SU-DHL-6 (cell line): ENCODE measurements at regions not wholly inside any gene's neighbourhood (a gene's known extent, or its start where the extent isn't known, plus 50 kb on each side); places are given as distances from the start of the nearest gene placed in this dataset.

Experiments used
- H2AFZ ChIP-seq: fragments of 200-600 bp; sonication (generic); 2 replicates; pipeline ENCODE4 v1.6.1; 2014; ENCODE audit warnings: low read depth, mild to moderate bottlenecking, moderate library complexity, mixed read lengths, antibody characterized with exemption, low read length; ENCODE audit not compliant: severe bottlenecking
- H3F3A ChIP-seq: fragments of 200-600 bp; shearing (Covaris generic); 2 replicates; pipeline ENCODE4 v1.6.0; 2016; ENCODE audit warnings: antibody characterized with exemption, mild to moderate bottlenecking; ENCODE audit not compliant: insufficient read depth
- H3K27ac ChIP-seq: fragments of 200-600 bp; sonication (generic); 2 replicates; pipeline ENCODE4 v1.5.1; 2016; ENCODE audit warnings: low read depth, mild to moderate bottlenecking, low read length, moderate library complexity, mixed read lengths
- H3K27me3 ChIP-seq: fragments of 200-600 bp; sonication (generic), shearing (Covaris generic); 2 replicates; pipeline ENCODE4 v1.6.0; 2014; ENCODE audit warnings: mild to moderate bottlenecking, low read length
- H3K36me3 ChIP-seq: fragments of 200-600 bp; sonication (generic); 2 replicates; pipeline ENCODE4 v1.6.1; 2014; ENCODE audit warnings: mild to moderate bottlenecking, low read length, mixed read lengths
- H3K4me2 ChIP-seq: fragments of 300-600, 200-600 bp; shearing (Covaris generic), sonication (generic); 2 replicates; pipeline ENCODE4 v1.6.0; 2014; ENCODE audit warnings: low read length, low read depth, mild to moderate bottlenecking; ENCODE audit not compliant: poor library complexity, severe bottlenecking
- H3K4me3 ChIP-seq: fragments of 200-600 bp; sonication (generic); 2 replicates; pipeline ENCODE4 v1.5.1; 2014; ENCODE audit warnings: antibody characterized with exemption, low read length, mild to moderate bottlenecking, mixed read lengths; ENCODE audit not compliant: insufficient read depth, poor library complexity, severe bottlenecking
- H3K79me2 ChIP-seq: fragments of 200-600 bp; sonication (generic); 2 replicates; pipeline ENCODE4 v1.6.1; 2014; ENCODE audit warnings: mild to moderate bottlenecking, low read length, moderate library complexity; ENCODE audit not compliant: insufficient read depth
- H3K9ac ChIP-seq: fragments of 200-600 bp; sonication (generic); 2 replicates; pipeline ENCODE4 v1.7.0; 2014; ENCODE audit warnings: mild to moderate bottlenecking, low read length
- H3K9me2 ChIP-seq: fragments of 200-600 bp; sonication (generic); replicated peaks from 2 replicates; pipeline ENCODE4 v1.6.1; 2014; ENCODE audit warnings: low read length; ENCODE audit not compliant: insufficient read depth
- H3K9me3 ChIP-seq: fragments of 200-600 bp; sonication (generic); 2 replicates; pipeline ENCODE4 v1.6.1; 2014; ENCODE audit warnings: low read length, mixed read lengths; ENCODE audit not compliant: insufficient read depth
- H4K20me1 ChIP-seq: fragments of 200-600 bp; sonication (generic); 2 replicates; pipeline ENCODE4 v1.6.1; 2014; ENCODE audit warnings: low read depth, mild to moderate bottlenecking, antibody characterized with exemption, low read length, moderate library complexity, mixed read lengths
- CTCF ChIP-seq: fragments of 200-600 bp; sonication (generic); IDR thresholded peaks from one replicate; pipeline ENCODE4 v1.5.1; 2017; ENCODE audit warnings: antibody characterized with exemption, mild to moderate bottlenecking, low read length, moderate library complexity; ENCODE audit not compliant: insufficient read depth, poor library complexity, severe bottlenecking
- EZH2phosphoT487 ChIP-seq: fragments of 200-600 bp; sonication (generic), shearing (Covaris generic); conservative IDR thresholded peaks from 2 replicates; pipeline ENCODE4 v1.6.1; 2018; ENCODE audit warnings: mild to moderate bottlenecking, antibody characterized with exemption, low read length, moderate library complexity, mixed read lengths

GRCh38 chr12:92341065-92341668 is 195.5 kb upstream of the BTG1 start:
- H3K9me2 ChIP-seq: no peaks in the 10 kb centered on the region
- H3K27me3 ChIP-seq: no peaks in the 10 kb centered on the region
- no peak overlapping the region for H3K4me2 ChIP-seq
- H3K79me2 ChIP-seq: no peaks in the 10 kb centered on the region
- H3K4me3 ChIP-seq: no peak overlapping the region
- H3K27ac ChIP-seq: no peak overlapping the region
- no peak overlapping the region for H2AFZ ChIP-seq
- H3K9me3 ChIP-seq: no peaks in the 10 kb centered on the region
- H3K36me3 ChIP-seq: no peaks in the 10 kb centered on the region
- H3K9ac ChIP-seq: no peak overlapping the region
- TF ChIP-seq EZH2phosphoT487 (no peak), CTCF (no peak)
- H4K20me1 ChIP-seq: no peaks in the 10 kb centered on the region
- 0 out of 2 replicates have a peak, but pooled peaks cover 4% of the 10 kb centered on the region for H3F3A ChIP-seq

GRCh38 chr12:92340441-92341064 is 194.9 kb upstream of the BTG1 start:
- Histone ChIP-seq H3K9ac (no peak overlapping the region), H4K20me1 (no peaks in the 10 kb centered on the region), H3K27ac (no peak overlapping the region), H3K79me2 (no peaks in the 10 kb centered on the region), H3K27me3 (no peaks in the 10 kb centered on the region), H3F3A (0 out of 2 replicates have a peak, but pooled peaks cover 4% of the 10 kb centered on the region), H3K4me3 (no peak overlapping the region), H3K9me2 (no peaks in the 10 kb centered on the region), H3K9me3 (no peaks in the 10 kb centered on the region), H2AFZ (no peak overlapping the region), H3K36me3 (no peaks in the 10 kb centered on the region), H3K4me2 (no peak overlapping the region)
- TF ChIP-seq CTCF (no peak), EZH2phosphoT487 (no peak)

- no peak overlapping the region for H3K4me3 ChIP-seq
- no peaks in the 10 kb centered on the region for H3K36me3 ChIP-seq
- H3K79me2 ChIP-seq: no peaks in the 10 kb centered on the region
- no peaks in the 10 kb centered on the region for H3K27me3 ChIP-seq
- H3K27ac ChIP-seq: no peak overlapping the region
- no peaks in the 10 kb centered on the region for H3K9me2 ChIP-seq
- no peak for TF ChIP-seq EZH2phosphoT487
- TF ChIP-seq CTCF: no peak
- no peak overlapping the region for H2AFZ ChIP-seq
- H3K9ac ChIP-seq: no peak overlapping the region
- H3K9me3 ChIP-seq: no peaks in the 10 kb centered on the region
- H3F3A ChIP-seq: 0 out of 2 replicates have a peak, but pooled peaks cover 4% of the 10 kb centered on the region
- H4K20me1 ChIP-seq: no peaks in the 10 kb centered on the region
- H3K4me2 ChIP-seq: no peak overlapping the region
Observed at GRCh38 chr12:92340003-92340402, 194.4 kb upstream of the BTG1 start.
